ENCODE measurements at regions not wholly inside any gene's neighbourhood (a gene's known extent, or its start where the extent isn't known, plus 50 kb on each side); places are given as distances from the start of the nearest gene placed in this dataset.

- no peak overlapping the region for H2AFZ ChIP-seq (ENCODE audit: insufficient read depth, low read depth, low read length, poor library complexity, severe bottlenecking)
- H3K27me3 ChIP-seq (ENCODE audit: control insufficient read depth in 2 of 2, insufficient read depth in 2 of 2, low read length in 2 of 2): no peaks in the 10 kb centered on the region
- H3K36me3 Mint-ChIP-seq: no peaks in the 10 kb centered on the region
- intact Hi-C loops (cut with micrococcal nuclease): no loop called here
- no peak overlapping the region for H3K27ac ChIP-seq (ENCODE audit: low read depth in 1 of 2, low read length in 2 of 2)
- 72% methylated on average over 8 of the region's 15 CpGs for WGBS (ENCODE audit: insufficient coverage)
- peaks cover 0 to 2% (median 0%) of the 10 kb centered on the region in 7 donors for H3K9me3 Mint-ChIP-seq
- H3K36me3 ChIP-seq (replicated peaks in 1 of 2; ENCODE audit: control insufficient read depth in 1 of 2, insufficient read depth in 2 of 2, low read length in 2 of 2): no peaks in the 10 kb centered on the region
- H3K27ac Mint-ChIP-seq: no peak overlapping the region
- no peak for DNase-seq
- no peaks in the 10 kb centered on the region for H4K20me1 ChIP-seq (ENCODE audit: insufficient read depth, low read length)
- no peak overlapping the region for H3K4me2 ChIP-seq (replicated peaks; ENCODE audit: extremely low read depth, low read length, poor library complexity, severe bottlenecking)
- no peak overlapping the region for H3K9ac ChIP-seq (ENCODE audit: insufficient read depth, low read length, poor library complexity, severe bottlenecking)
- H3K4me1 ChIP-seq (ENCODE audit: control insufficient read depth in 1 of 2, insufficient read depth in 2 of 2, low read length in 2 of 2): no peaks in the 10 kb centered on the region
- H3K9me3 ChIP-seq (replicated peaks in 1 of 2; ENCODE audit: control insufficient read depth in 1 of 2, insufficient read depth in 1 of 2, low read length in 2 of 2): no peaks in the 10 kb centered on the region
- H3K27me3 Mint-ChIP-seq (ENCODE audit: low read depth in 3 of 3): peaks cover 10 to 15% (median 15%) of the 10 kb centered on the region in 3 donors
- TF ChIP-seq CTCF (IDR thresholded peaks at IDR 0.05): no peak
- H3K4me1 Mint-ChIP-seq: no peaks in the 10 kb centered on the region
- no peak overlapping the region for H3K4me3 ChIP-seq (replicated peaks in 1 of 3; ENCODE audit: low read depth in 2 of 3, low read length in 3 of 3)
- H3K4me3 Mint-ChIP-seq: no peak overlapping the region
- H3K79me2 ChIP-seq (ENCODE audit: insufficient read depth, low read length): no peaks in the 10 kb centered on the region
Observed at GRCh38 chr11:116052603-116053547, 548.7 kb upstream of the CADM1 start.

GRCh38 chr11:116051494-116051893, 547.3 kb upstream of the CADM1 start:
- H3K4me3 ChIP-seq (replicated peaks in 1 of 3; ENCODE audit: low read depth in 2 of 3, low read length in 3 of 3): no peak overlapping the region
- H3K4me3 Mint-ChIP-seq: no peak overlapping the region
- H3K36me3 ChIP-seq (replicated peaks in 1 of 2; ENCODE audit: control insufficient read depth in 1 of 2, insufficient read depth in 2 of 2, low read length in 2 of 2): no peaks in the 10 kb centered on the region
- TF ChIP-seq CTCF (IDR thresholded peaks at IDR 0.05): no peak
- H3K9me3 Mint-ChIP-seq: peaks cover 0 to 2% (median 0%) of the 10 kb centered on the region in 7 donors
- intact Hi-C loops (cut with micrococcal nuclease): no loop called here
- no peak overlapping the region for H3K4me2 ChIP-seq (replicated peaks; ENCODE audit: extremely low read depth, low read length, poor library complexity, severe bottlenecking)
- H3K27ac ChIP-seq (ENCODE audit: low read depth in 1 of 2, low read length in 2 of 2): no peak overlapping the region
- no CpG with 5 or more reads among the region's 7 CpGs for WGBS (ENCODE audit: insufficient coverage)
- no peak overlapping the region for H3K27ac Mint-ChIP-seq
- no peaks in the 10 kb centered on the region for H4K20me1 ChIP-seq (ENCODE audit: insufficient read depth, low read length)
- H3K9me3 ChIP-seq (replicated peaks in 1 of 2; ENCODE audit: control insufficient read depth in 1 of 2, insufficient read depth in 1 of 2, low read length in 2 of 2): no peaks in the 10 kb centered on the region
- H3K27me3 Mint-ChIP-seq (ENCODE audit: low read depth in 3 of 3): peaks cover 12 to 15% (median 15%) of the 10 kb centered on the region in 3 donors
- no peak overlapping the region for H2AFZ ChIP-seq (ENCODE audit: insufficient read depth, low read depth, low read length, poor library complexity, severe bottlenecking)
- H3K4me1 ChIP-seq (ENCODE audit: control insufficient read depth in 1 of 2, insufficient read depth in 2 of 2, low read length in 2 of 2): no peaks in the 10 kb centered on the region
- H3K36me3 Mint-ChIP-seq: no peaks in the 10 kb centered on the region
- no peak overlapping the region for H3K9ac ChIP-seq (ENCODE audit: insufficient read depth, low read length, poor library complexity, severe bottlenecking)
- no peak for DNase-seq
- H3K4me1 Mint-ChIP-seq: no peaks in the 10 kb centered on the region
- no peaks in the 10 kb centered on the region for H3K27me3 ChIP-seq (ENCODE audit: control insufficient read depth in 2 of 2, insufficient read depth in 2 of 2, low read length in 2 of 2)
- no peaks in the 10 kb centered on the region for H3K79me2 ChIP-seq (ENCODE audit: insufficient read depth, low read length)

Measured in CD14-positive monocyte (primary cell).